ENCODE measurements at regions not wholly inside any gene's neighbourhood (a gene's known extent, or its start where the extent isn't known, plus 50 kb on each side); places are given as distances from the start of the nearest gene placed in this dataset.

DNA sequence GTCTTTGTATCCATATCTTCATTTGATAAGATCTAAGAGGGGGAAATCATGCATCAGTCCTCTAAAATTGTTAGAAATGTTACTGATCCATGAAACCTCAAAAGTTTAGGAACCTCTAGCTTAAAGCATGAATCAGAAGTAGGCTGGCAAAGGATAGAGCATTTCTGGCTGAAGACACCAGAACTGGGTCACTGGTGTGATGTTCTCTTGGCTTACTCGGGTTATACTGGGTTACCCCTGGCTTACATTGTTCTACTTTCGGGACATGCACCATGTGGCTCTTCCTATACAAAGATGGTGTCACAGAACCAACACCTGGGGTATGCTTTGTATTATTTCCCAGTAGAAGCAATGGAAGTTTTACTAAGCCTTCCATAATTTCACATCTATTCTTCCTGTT lies 83.2 kb upstream of the TNP1 start:
- H3K9me2 ChIP-seq (replicated peaks; ENCODE audit: control insufficient read depth, low read length): no peaks in the 10 kb centered on the region
- no peaks in the 10 kb centered on the region for H4K20me1 ChIP-seq (ENCODE audit: control insufficient read depth, insufficient read depth, low read depth, low read length)
- H3K4me1 ChIP-seq (ENCODE audit: control insufficient read depth, low read length): no peaks in the 10 kb centered on the region
- no peak overlapping the region for H3K4me2 ChIP-seq (ENCODE audit: low read length)
- no peaks in the 10 kb centered on the region for H3F3A ChIP-seq (ENCODE audit: control insufficient read depth, insufficient read depth)
- H3K27ac ChIP-seq (ENCODE audit: low read depth, low read length): no peak overlapping the region
- no peak overlapping the region for H3K4me3 ChIP-seq (ENCODE audit: low read length)
- H3K79me2 ChIP-seq (ENCODE audit: control insufficient read depth, low read length): no peaks in the 10 kb centered on the region
- peaks cover 2% of the 10 kb centered on the region; the same call in 1 of the 2 replicates for H3K27me3 ChIP-seq (ENCODE audit: control insufficient read depth, low read length)
- no peaks in the 10 kb centered on the region for H3K9me3 ChIP-seq (ENCODE audit: control insufficient read depth, insufficient read depth, low read length)
- TF ChIP-seq, protein P1, sequence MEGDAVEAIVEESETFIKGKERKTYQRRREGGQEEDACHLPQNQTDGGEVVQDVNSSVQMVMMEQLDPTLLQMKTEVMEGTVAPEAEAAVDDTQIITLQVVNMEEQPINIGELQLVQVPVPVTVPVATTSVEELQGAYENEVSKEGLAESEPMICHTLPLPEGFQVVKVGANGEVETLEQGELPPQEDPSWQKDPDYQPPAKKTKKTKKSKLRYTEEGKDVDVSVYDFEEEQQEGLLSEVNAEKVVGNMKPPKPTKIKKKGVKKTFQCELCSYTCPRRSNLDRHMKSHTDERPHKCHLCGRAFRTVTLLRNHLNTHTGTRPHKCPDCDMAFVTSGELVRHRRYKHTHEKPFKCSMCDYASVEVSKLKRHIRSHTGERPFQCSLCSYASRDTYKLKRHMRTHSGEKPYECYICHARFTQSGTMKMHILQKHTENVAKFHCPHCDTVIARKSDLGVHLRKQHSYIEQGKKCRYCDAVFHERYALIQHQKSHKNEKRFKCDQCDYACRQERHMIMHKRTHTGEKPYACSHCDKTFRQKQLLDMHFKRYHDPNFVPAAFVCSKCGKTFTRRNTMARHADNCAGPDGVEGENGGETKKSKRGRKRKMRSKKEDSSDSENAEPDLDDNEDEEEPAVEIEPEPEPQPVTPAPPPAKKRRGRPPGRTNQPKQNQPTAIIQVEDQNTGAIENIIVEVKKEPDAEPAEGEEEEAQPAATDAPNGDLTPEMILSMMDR (IDR thresholded peaks at IDR 0.05; ENCODE audit: low read depth, low read length, poor library complexity, severe bottlenecking): no peak
- no peak for TF ChIP-seq EZH2phosphoT487 (IDR thresholded peaks at IDR 0.05; ENCODE audit: borderline replicate concordance, low read length)
- no peaks in the 10 kb centered on the region for H3K36me3 ChIP-seq (ENCODE audit: control insufficient read depth, low read length)

DNA sequence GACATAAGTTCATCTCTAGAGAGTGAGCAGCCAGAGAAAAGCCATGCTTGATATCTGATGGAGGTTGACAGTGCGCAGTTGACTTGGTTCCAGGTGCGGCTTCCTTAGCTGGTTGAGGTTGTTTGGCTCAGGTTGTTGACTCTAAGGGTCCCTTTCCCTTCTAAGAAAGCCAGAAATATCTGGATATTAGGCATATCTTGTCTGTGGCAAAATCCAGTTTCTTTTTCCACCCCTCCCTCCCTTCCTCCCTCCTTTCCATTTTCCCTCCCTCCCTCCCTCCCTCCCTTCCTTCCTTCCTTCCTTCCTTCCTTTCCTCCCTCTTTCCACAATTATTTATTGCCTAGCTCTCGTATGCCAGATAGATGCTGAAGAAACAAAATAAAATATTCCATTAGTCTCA lies 82.6 kb upstream of the TNP1 start:
- Histone ChIP-seq H3K4me1 (ENCODE audit: control insufficient read depth, low read length) (no peaks in the 10 kb centered on the region), H3K4me3 (ENCODE audit: low read length) (no peak overlapping the region), H3K9me3 (ENCODE audit: control insufficient read depth, insufficient read depth, low read length) (no peaks in the 10 kb centered on the region), H3F3A (ENCODE audit: control insufficient read depth, insufficient read depth) (no peaks in the 10 kb centered on the region), H4K20me1 (ENCODE audit: control insufficient read depth, insufficient read depth, low read depth, low read length) (no peaks in the 10 kb centered on the region), H3K36me3 (ENCODE audit: control insufficient read depth, low read length) (no peaks in the 10 kb centered on the region), H3K79me2 (ENCODE audit: control insufficient read depth, low read length) (no peaks in the 10 kb centered on the region), H3K27ac (ENCODE audit: low read depth, low read length) (no peak overlapping the region), H3K9me2 (replicated peaks; ENCODE audit: control insufficient read depth, low read length) (no peaks in the 10 kb centered on the region), H3K27me3 (ENCODE audit: control insufficient read depth, low read length) (peaks cover 2% of the 10 kb centered on the region; the same call in 1 of the 2 replicates), H3K4me2 (ENCODE audit: low read length) (no peak overlapping the region)
- TF ChIP-seq, protein P1 (IDR thresholded peaks at IDR 0.05; ENCODE audit: low read depth, low read length, poor library complexity, severe bottlenecking): no peak
- no peak for TF ChIP-seq EZH2phosphoT487 (IDR thresholded peaks at IDR 0.05; ENCODE audit: borderline replicate concordance, low read length)

DNA sequence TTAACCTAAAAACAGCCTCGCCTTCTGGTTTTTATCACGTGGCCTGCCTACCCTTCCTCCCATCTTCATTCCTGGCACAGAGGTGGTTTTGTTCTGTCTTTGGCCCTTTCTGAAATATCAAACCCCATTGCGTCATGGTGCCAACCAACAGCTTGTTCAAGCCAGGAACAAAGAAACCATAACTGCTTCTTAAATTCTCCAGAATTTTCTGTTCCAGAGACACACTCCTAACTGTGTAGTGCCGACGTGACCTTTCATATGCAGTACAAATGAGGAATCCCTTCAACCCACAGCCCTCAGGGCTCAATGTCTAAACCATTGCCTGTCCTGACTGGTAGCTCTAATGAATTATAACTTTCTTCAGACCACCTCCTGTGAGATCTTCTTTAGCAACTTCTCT lies 82.2 kb upstream of the TNP1 start:
- Histone ChIP-seq H4K20me1 (ENCODE audit: control insufficient read depth, insufficient read depth, low read depth, low read length) (no peaks in the 10 kb centered on the region), H3K27ac (ENCODE audit: low read depth, low read length) (no peak overlapping the region)
- no peak for TF ChIP-seq EZH2phosphoT487 (IDR thresholded peaks at IDR 0.05; ENCODE audit: borderline replicate concordance, low read length)
- TF ChIP-seq, protein P1 (IDR thresholded peaks at IDR 0.05; ENCODE audit: low read depth, low read length, poor library complexity, severe bottlenecking): no peak

More for the DNA sequence above, 82.2 kb upstream of the TNP1 start:
- Histone ChIP-seq H3K27me3 (ENCODE audit: control insufficient read depth, low read length) (peaks cover 2% of the 10 kb centered on the region; the same call in 1 of the 2 replicates), H3K4me1 (ENCODE audit: control insufficient read depth, low read length) (no peaks in the 10 kb centered on the region), H3K9me2 (replicated peaks; ENCODE audit: control insufficient read depth, low read length) (no peaks in the 10 kb centered on the region), H3K79me2 (ENCODE audit: control insufficient read depth, low read length) (no peaks in the 10 kb centered on the region), H3F3A (ENCODE audit: control insufficient read depth, insufficient read depth) (no peaks in the 10 kb centered on the region), H3K9me3 (ENCODE audit: control insufficient read depth, insufficient read depth, low read length) (no peaks in the 10 kb centered on the region), H3K4me2 (ENCODE audit: low read length) (no peak overlapping the region), H3K4me3 (ENCODE audit: low read length) (no peak overlapping the region), H3K36me3 (ENCODE audit: control insufficient read depth, low read length) (no peaks in the 10 kb centered on the region)

Measured in DOHH2 (cell line).